Sigmoid colon (tissue), 4 donors: ENCODE measurements at regions not wholly inside any gene's neighbourhood (a gene's known extent, or its start where the extent isn't known, plus 50 kb on each side); places are given as distances from the start of the nearest gene placed in this dataset.

ENCODE experiments used
- POLR2A ChIP-seq, 2 donors: fragments of 450-650 bp; IDR thresholded peaks; one replicate each; pipeline ENCODE4 v1.6.1; 2016; ENCODE audit warnings: antibody characterized with exemption in 2 of 2, mild to moderate bottlenecking in 2 of 2, moderate library complexity in 2 of 2
- POLR2AphosphoS5 ChIP-seq, 4 donors: sonication (generic); formaldehyde crosslinking; IDR thresholded peaks; one replicate each; pipeline ENCODE4 v1.6.1; 2017; ENCODE audit warnings: antibody characterized with exemption in 4 of 4
- TF ChIP-seq, protein P1 (sequence below), 4 experiments: fragments of 450-650 bp in 3 of 4; fragments of 200-600 bp in 1 of 4; IDR thresholded peaks; one replicate each; pipeline ENCODE4 v1.5.1; 2016 to 2019; ENCODE audit warnings: antibody characterized with exemption in 4 of 4, mild to moderate bottlenecking in 3 of 4, moderate library complexity in 2 of 4

DNA sequence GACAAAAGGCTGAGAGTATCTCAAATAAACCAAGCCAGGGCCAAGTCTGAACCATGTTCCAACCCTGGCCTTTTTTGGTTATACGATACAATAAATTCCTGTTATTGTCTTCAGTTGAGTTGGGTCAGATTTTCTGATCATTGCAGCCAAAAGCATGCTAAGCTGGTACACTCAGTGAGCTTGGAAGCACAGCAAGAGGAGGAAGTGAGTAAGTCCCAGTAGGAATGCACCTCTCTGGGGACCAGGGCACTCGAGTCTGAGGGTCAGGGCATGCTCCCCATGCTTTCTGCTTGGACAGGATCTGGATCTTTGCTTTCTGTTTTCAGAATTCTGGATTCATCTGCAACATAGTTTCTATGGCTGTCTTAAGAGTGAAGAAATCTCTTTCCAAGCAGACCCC is 73.1 kb downstream of the TMPRSS5 start:
- TF ChIP-seq, protein P1, sequence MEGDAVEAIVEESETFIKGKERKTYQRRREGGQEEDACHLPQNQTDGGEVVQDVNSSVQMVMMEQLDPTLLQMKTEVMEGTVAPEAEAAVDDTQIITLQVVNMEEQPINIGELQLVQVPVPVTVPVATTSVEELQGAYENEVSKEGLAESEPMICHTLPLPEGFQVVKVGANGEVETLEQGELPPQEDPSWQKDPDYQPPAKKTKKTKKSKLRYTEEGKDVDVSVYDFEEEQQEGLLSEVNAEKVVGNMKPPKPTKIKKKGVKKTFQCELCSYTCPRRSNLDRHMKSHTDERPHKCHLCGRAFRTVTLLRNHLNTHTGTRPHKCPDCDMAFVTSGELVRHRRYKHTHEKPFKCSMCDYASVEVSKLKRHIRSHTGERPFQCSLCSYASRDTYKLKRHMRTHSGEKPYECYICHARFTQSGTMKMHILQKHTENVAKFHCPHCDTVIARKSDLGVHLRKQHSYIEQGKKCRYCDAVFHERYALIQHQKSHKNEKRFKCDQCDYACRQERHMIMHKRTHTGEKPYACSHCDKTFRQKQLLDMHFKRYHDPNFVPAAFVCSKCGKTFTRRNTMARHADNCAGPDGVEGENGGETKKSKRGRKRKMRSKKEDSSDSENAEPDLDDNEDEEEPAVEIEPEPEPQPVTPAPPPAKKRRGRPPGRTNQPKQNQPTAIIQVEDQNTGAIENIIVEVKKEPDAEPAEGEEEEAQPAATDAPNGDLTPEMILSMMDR (IDR thresholded peaks at IDR 0.05), result no peak
- no peak for TF ChIP-seq POLR2A (IDR thresholded peaks at IDR 0.05)
- no peak for TF ChIP-seq POLR2AphosphoS5 (IDR thresholded peaks at IDR 0.05)
